ENCODE measurements at regions not wholly inside any gene's neighbourhood (a gene's known extent, or its start where the extent isn't known, plus 50 kb on each side); places are given as distances from the start of the nearest gene placed in this dataset.

GRCh38 chr3:87422333-87422732 lies 145.9 kb upstream of the POU1F1 start:
- no peak overlapping the region for H3K27ac ChIP-seq (ENCODE audit: low read depth in 1 of 2, low read length in 2 of 2)
- no peaks in the 10 kb centered on the region for H3K27me3 ChIP-seq (ENCODE audit: control insufficient read depth in 4 of 4, insufficient read depth in 4 of 4, low read length in 3 of 4)
- no peak overlapping the region for H3K9ac ChIP-seq (ENCODE audit: low read depth in 1 of 2, low read length in 2 of 2)
- no peaks in the 10 kb centered on the region for H3K36me3 ChIP-seq (ENCODE audit: control insufficient read depth in 4 of 4, insufficient read depth in 3 of 4, low read depth in 1 of 4, low read length in 3 of 4)
- no peak overlapping the region for H3K4me3 ChIP-seq (ENCODE audit: low read depth in 1 of 3, low read length in 3 of 3)
- no peaks in the 10 kb centered on the region for H3K9me3 ChIP-seq (ENCODE audit: control insufficient read depth in 4 of 4, low read length in 3 of 4)
- no peaks in the 10 kb centered on the region for H3K4me1 ChIP-seq (ENCODE audit: control insufficient read depth in 4 of 4, insufficient read depth in 4 of 4, low read length in 3 of 4)
- TF ChIP-seq, protein P1, sequence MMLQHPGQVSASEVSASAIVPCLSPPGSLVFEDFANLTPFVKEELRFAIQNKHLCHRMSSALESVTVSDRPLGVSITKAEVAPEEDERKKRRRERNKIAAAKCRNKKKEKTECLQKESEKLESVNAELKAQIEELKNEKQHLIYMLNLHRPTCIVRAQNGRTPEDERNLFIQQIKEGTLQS (IDR thresholded peaks at IDR 0.05): no peak
- TF ChIP-seq GABPA (IDR thresholded peaks at IDR 0.05 in 1 of 2, conservative IDR thresholded peaks at IDR 0.05 in 1 of 2) (no peak), CTCF (IDR thresholded peaks at IDR 0.05; ENCODE audit: low read depth, low read length, missing input control) (no peak), SP1 (IDR thresholded peaks at IDR 0.05) (no peak), TAF1 (conservative IDR thresholded peaks at IDR 0.05) (no peak), EGR1 (IDR thresholded peaks at IDR 0.05; ENCODE audit: low read depth in 2 of 2) (no peak)
- TF ChIP-seq, protein P2, sequence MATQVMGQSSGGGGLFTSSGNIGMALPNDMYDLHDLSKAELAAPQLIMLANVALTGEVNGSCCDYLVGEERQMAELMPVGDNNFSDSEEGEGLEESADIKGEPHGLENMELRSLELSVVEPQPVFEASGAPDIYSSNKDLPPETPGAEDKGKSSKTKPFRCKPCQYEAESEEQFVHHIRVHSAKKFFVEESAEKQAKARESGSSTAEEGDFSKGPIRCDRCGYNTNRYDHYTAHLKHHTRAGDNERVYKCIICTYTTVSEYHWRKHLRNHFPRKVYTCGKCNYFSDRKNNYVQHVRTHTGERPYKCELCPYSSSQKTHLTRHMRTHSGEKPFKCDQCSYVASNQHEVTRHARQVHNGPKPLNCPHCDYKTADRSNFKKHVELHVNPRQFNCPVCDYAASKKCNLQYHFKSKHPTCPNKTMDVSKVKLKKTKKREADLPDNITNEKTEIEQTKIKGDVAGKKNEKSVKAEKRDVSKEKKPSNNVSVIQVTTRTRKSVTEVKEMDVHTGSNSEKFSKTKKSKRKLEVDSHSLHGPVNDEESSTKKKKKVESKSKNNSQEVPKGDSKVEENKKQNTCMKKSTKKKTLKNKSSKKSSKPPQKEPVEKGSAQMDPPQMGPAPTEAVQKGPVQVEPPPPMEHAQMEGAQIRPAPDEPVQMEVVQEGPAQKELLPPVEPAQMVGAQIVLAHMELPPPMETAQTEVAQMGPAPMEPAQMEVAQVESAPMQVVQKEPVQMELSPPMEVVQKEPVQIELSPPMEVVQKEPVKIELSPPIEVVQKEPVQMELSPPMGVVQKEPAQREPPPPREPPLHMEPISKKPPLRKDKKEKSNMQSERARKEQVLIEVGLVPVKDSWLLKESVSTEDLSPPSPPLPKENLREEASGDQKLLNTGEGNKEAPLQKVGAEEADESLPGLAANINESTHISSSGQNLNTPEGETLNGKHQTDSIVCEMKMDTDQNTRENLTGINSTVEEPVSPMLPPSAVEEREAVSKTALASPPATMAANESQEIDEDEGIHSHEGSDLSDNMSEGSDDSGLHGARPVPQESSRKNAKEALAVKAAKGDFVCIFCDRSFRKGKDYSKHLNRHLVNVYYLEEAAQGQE (IDR thresholded peaks at IDR 0.05): no peak
- TF ChIP-seq, protein P3, sequence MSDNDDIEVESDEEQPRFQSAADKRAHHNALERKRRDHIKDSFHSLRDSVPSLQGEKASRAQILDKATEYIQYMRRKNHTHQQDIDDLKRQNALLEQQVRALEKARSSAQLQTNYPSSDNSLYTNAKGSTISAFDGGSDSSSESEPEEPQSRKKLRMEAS (IDR thresholded peaks at IDR 0.05): no peak
- DNase-seq (ENCODE audit: low spot score): no peak

- no peaks in the 10 kb centered on the region for H3K36me3 ChIP-seq (ENCODE audit: control insufficient read depth in 4 of 4, insufficient read depth in 3 of 4, low read depth in 1 of 4, low read length in 3 of 4)
- H3K4me3 ChIP-seq (ENCODE audit: low read depth in 1 of 3, low read length in 3 of 3): no peak overlapping the region
- no peak overlapping the region for H3K9ac ChIP-seq (ENCODE audit: low read depth in 1 of 2, low read length in 2 of 2)
- no peak for TF ChIP-seq TAF1 (conservative IDR thresholded peaks at IDR 0.05)
- no peak for TF ChIP-seq FOXA2 (IDR thresholded peaks at IDR 0.05)
- TF ChIP-seq NR2F2 (IDR thresholded peaks at IDR 0.05): no peak
- no peak for TF ChIP-seq JUND (IDR thresholded peaks at IDR 0.05)
- no peak for TF ChIP-seq HNF4A (conservative IDR thresholded peaks at IDR 0.05)
- TF ChIP-seq GABPA (IDR thresholded peaks at IDR 0.05 in 1 of 2, conservative IDR thresholded peaks at IDR 0.05 in 1 of 2): no peak
- TF ChIP-seq SP1 (IDR thresholded peaks at IDR 0.05): no peak
- TF ChIP-seq RXRA (IDR thresholded peaks at IDR 0.05): no peak
- no peak for TF ChIP-seq RAD21 (IDR thresholded peaks at IDR 0.05)
- no peak for TF ChIP-seq FOXA1 (IDR thresholded peaks at IDR 0.05)
- no peaks in the 10 kb centered on the region for H3K27me3 ChIP-seq (ENCODE audit: control insufficient read depth in 4 of 4, insufficient read depth in 4 of 4, low read length in 3 of 4)
- H3K4me1 ChIP-seq (ENCODE audit: control insufficient read depth in 4 of 4, insufficient read depth in 4 of 4, low read length in 3 of 4): no peaks in the 10 kb centered on the region
- H3K27ac ChIP-seq (ENCODE audit: low read depth in 1 of 2, low read length in 2 of 2): no peak overlapping the region
- H3K9me3 ChIP-seq (ENCODE audit: control insufficient read depth in 4 of 4, low read length in 3 of 4): no peaks in the 10 kb centered on the region
- no peak for DNase-seq (ENCODE audit: low spot score)
Measured at GRCh38 chr3:87420171-87420570, 143.8 kb upstream of the POU1F1 start.

Measured in liver (tissue), 7 donors.